K562 (cell line): ENCODE measurements at regions not wholly inside any gene's neighbourhood (a gene's known extent, or its start where the extent isn't known, plus 50 kb on each side); places are given as distances from the start of the nearest gene placed in this dataset.

Source experiments
- ATAC-seq: fragments of 200-7000 bp; cut with Tn5 transposase; 3 replicates; pipeline ENCODE4 v1.9.1; 2020; ENCODE audit warnings: moderate library complexity
- BruUV-seq: library from RNA; stranded (reverse); fragments of 400-500 nt; replicated peaks from 2 replicates; lab custom pipeline; 2021; lab: Mats Ljungman, UMichigan
- CTCF ChIA-PET: fragments of 300-600 bp; formaldehyde crosslinking; extraction: SDS; loops from one replicate; lab custom pipeline; 2021; ENCODE audit warnings: low intra/inter-chr PET ratio; lab: Yijun Ruan, JAX
- POLR2A ChIA-PET: fragments of 300-600, 350-650 bp; sonication (Branson Sonifier 250); formaldehyde crosslinking; extraction: SDS; loops from one replicate; lab custom pipeline; 2021; ENCODE audit warnings: antibody characterized with exemption, inconsistent platforms; lab: Yijun Ruan, JAX
- DNase-seq, 4 experiments: peaks; one replicate each; pipeline versions ENCODE4 v3.0.0 to v3.0.0-alpha.2; 2011 to 2018; ENCODE audit warnings: low spot score in 3 of 4, mixed read lengths in 3 of 4; ENCODE audit errors: extremely low read depth in 1 of 4
- FAIRE-seq: peaks from 2 replicates; lab custom pipeline; 2011; peaks lifted over from hg19 to GRCh38; lab: Jason Lieb, UNC
- H2AFZ ChIP-seq: 2 replicates; pipeline ENCODE4 v1.6.0; 2011; ENCODE audit warnings: low read depth, low read length, control low read depth, inconsistent platforms
- H3K27ac ChIP-seq: fragments of 200-600 bp; 3 replicates; pipeline ENCODE4 v1.8.0; 2011; ENCODE audit warnings: low read depth, mild to moderate bottlenecking, control low read depth, inconsistent platforms, low read length, moderate library complexity, mixed read lengths; ENCODE audit errors: extremely low read depth
- H3K27me3 ChIP-seq, 2 experiments: fragments of 300-600 bp in 1 of 2; 2 replicates in 1 of 2; 3 replicates in 1 of 2; pipeline versions ENCODE4 v1.6.0 to v1.8.0; 2011; ENCODE audit warnings: inconsistent platforms in 2 of 2, low read length in 2 of 2, mild to moderate bottlenecking in 1 of 2, mixed read lengths in 1 of 2, moderate library complexity in 1 of 2; ENCODE audit not compliant: control insufficient read depth in 2 of 2, insufficient read depth in 2 of 2
- H3K36me3 ChIP-seq: fragments of 300-600 bp; 3 replicates; pipeline ENCODE4 v1.8.0; 2011; ENCODE audit warnings: mild to moderate bottlenecking, low read length, inconsistent platforms; ENCODE audit not compliant: control insufficient read depth, insufficient read depth
- H3K4me1 ChIP-seq, 2 experiments: fragments of 200-600 bp in 1 of 2; replicated peaks in 1 of 2; 2 replicates in 1 of 2; 3 replicates in 1 of 2; pipeline versions ENCODE4 v1.5.1 to v1.8.0; 2011; ENCODE audit warnings: inconsistent platforms in 2 of 2, low read length in 2 of 2, mild to moderate bottlenecking in 1 of 2, mixed read lengths in 1 of 2, moderate library complexity in 1 of 2; ENCODE audit not compliant: control insufficient read depth in 2 of 2, insufficient read depth in 2 of 2
- H3K4me2 ChIP-seq: 2 replicates; pipeline ENCODE4 v1.6.1; 2011; ENCODE audit warnings: low read length, control low read depth, inconsistent platforms, mixed read lengths; ENCODE audit not compliant: insufficient read depth
- H3K4me3 ChIP-seq: fragments of 200-600 bp; sonication (generic), shearing (Covaris generic); 2 replicates; pipeline ENCODE4 v1.5.1; 2016; ENCODE audit warnings: control low read depth, inconsistent platforms
- H3K79me2 ChIP-seq: fragments of 200-600 bp; 3 replicates; pipeline ENCODE4 v1.8.0; 2011; ENCODE audit warnings: low read length, inconsistent platforms; ENCODE audit not compliant: control insufficient read depth, insufficient read depth
- H3K9ac ChIP-seq, 2 experiments: 2 replicates each; pipeline versions ENCODE4 v1.6.0 to v1.6.1; 2011; ENCODE audit warnings: low read depth in 2 of 2, low read length in 2 of 2, control low read depth in 1 of 2, inconsistent platforms in 1 of 2, mild to moderate bottlenecking in 1 of 2, mixed read lengths in 1 of 2; ENCODE audit not compliant: insufficient read depth in 1 of 2
- H3K9me1 ChIP-seq: one replicate; pipeline ENCODE4 v1.6.0; 2011; ENCODE audit warnings: inconsistent platforms, mild to moderate bottlenecking, low read length, moderate library complexity; ENCODE audit not compliant: control insufficient read depth, insufficient read depth
- H3K9me3 ChIP-seq: replicated peaks from 2 replicates; pipeline ENCODE4 v1.5.1; 2011; ENCODE audit warnings: low read depth, low read length, inconsistent platforms; ENCODE audit not compliant: control insufficient read depth, insufficient read depth
- H4K20me1 ChIP-seq: replicated peaks from 2 replicates; pipeline ENCODE4 v1.6.1; 2011; ENCODE audit warnings: low read length, inconsistent platforms, mixed read lengths; ENCODE audit not compliant: control insufficient read depth, insufficient read depth
- CHAMP1 ChIP-seq: fragments of 450-650 bp; IDR thresholded peaks from 2 replicates; pipeline ENCODE4 v1.6.1; 2016; ENCODE audit warnings: mild to moderate bottlenecking
- EZH2 ChIP-seq: IDR thresholded peaks from 2 replicates; pipeline ENCODE4 v1.6.1; 2012; ENCODE audit warnings: low read depth, mild to moderate bottlenecking, inconsistent platforms, low read length, borderline replicate concordance
- KAT7 ChIP-seq: sonication (generic); formaldehyde crosslinking; IDR thresholded peaks from 2 replicates; pipeline ENCODE4 v1.8.0; 2022; ENCODE audit warnings: missing genetic modification reagents, mild to moderate bottlenecking, borderline replicate concordance
- MNT ChIP-seq, 2 experiments: fragments of 450-650 bp; conservative IDR thresholded peaks; 2 replicates each; pipeline ENCODE4 v1.6.1; 2017; ENCODE audit warnings: mild to moderate bottlenecking in 2 of 2, moderate library complexity in 2 of 2
- MTA3 ChIP-seq: fragments of 450-650 bp; formaldehyde crosslinking; IDR thresholded peaks from 2 replicates; pipeline ENCODE4 v1.6.1; 2017; ENCODE audit warnings: mild to moderate bottlenecking, borderline replicate concordance
- NFRKB ChIP-seq: fragments of 450-650 bp; IDR thresholded peaks from 2 replicates; pipeline ENCODE4 v1.6.1; 2016; ENCODE audit warnings: low read depth
- RBM34 ChIP-seq: fragments of 200-400 bp; formaldehyde crosslinking; IDR thresholded peaks from 2 replicates; pipeline ENCODE4 v1.6.1; 2018; ENCODE audit warnings: low read length, borderline replicate concordance; ENCODE audit not compliant: insufficient read depth
- TCF15 ChIP-seq: fragments of 250-450 bp; sonication (Bioruptor Pico); IDR thresholded peaks from 2 replicates; pipeline ENCODE4 v1.8.0; 2022; ENCODE audit warnings: moderate library complexity, mild to moderate bottlenecking, inconsistent platforms
- TRIM25 ChIP-seq: fragments of 450-650 bp; IDR thresholded peaks from 2 replicates; pipeline ENCODE4 v1.7.0; 2016; ENCODE audit warnings: borderline replicate concordance
- U2AF2 ChIP-seq: fragments of 200-400 bp; formaldehyde crosslinking; optimal IDR thresholded peaks from 2 replicates; pipeline ENCODE3; 2017; ENCODE audit warnings: low read depth, mild to moderate bottlenecking, low read length
- ZEB2 ChIP-seq: fragments of 450-650 bp; IDR thresholded peaks from 2 replicates; pipeline ENCODE4 v1.6.1; 2016
- ZNF212 ChIP-seq: fragments of 450-650 bp; formaldehyde crosslinking; IDR thresholded peaks from 2 replicates; pipeline ENCODE4 v1.4.0; 2020; ENCODE audit warnings: mild to moderate bottlenecking
- ZNF592 ChIP-seq: fragments of 450-650 bp; IDR thresholded peaks from 2 replicates; pipeline ENCODE4 v1.6.1; 2017; ENCODE audit warnings: antibody characterized with exemption, mild to moderate bottlenecking
- WGBS: fragments of 100-300 bp; shearing (Covaris generic); methylation state at CpG from one replicate; pipeline ENCODE4 v1.1.6; 2016; ENCODE audit warnings: low coverage, mixed read lengths; ENCODE audit not compliant: insufficient coverage; ENCODE audit errors: missing lambda C conversion rate; 5-methylcytosine and 5-hydroxymethylcytosine counted together
- in situ Hi-C: fragments of 300-500 bp; cut with MboI; formaldehyde crosslinking; loops from 4 replicates; pipeline ENCODE4 v1.15.0; 2018; ENCODE audit warnings: inconsistent platforms, mixed read lengths
- intact Hi-C: fragments of 100-400 bp; cut with micrococcal nuclease; formaldehyde crosslinking; loops from 2 replicates; pipeline ENCODE4 v1.14.2; 2022

GRCh38 chr5:20959347-20959746 is 971.3 kb upstream of the CDH18 start:
- Histone ChIP-seq H3K9me3 (no peaks in the 10 kb centered on the region; the same call in 1 of the 2 replicates), H2AFZ (no peak overlapping the region), H3K4me2 (no peak overlapping the region), H3K36me3 (no peaks in the 10 kb centered on the region), H3K9me1 (no peaks in the 10 kb centered on the region), H3K4me1 (no peaks in the 10 kb centered on the region), H3K27ac (no peak overlapping the region), H3K4me3 (no peak overlapping the region), H4K20me1 (no peaks in the 10 kb centered on the region), H3K27me3 (no peaks in the 10 kb centered on the region), H3K9ac (no peak overlapping the region), H3K79me2 (no peaks in the 10 kb centered on the region)
- WGBS, result 7% methylated on average over 1 of the region's 1 CpG
- ATAC-seq (no peak), DNase-seq (no peak), FAIRE-seq (no peak)
- intact Hi-C loops, result no loop called here
- POLR2A ChIA-PET, result no interaction called here
- in situ Hi-C loops, result no loop called here
- CTCF ChIA-PET, result no interaction called here
- BruUV-seq, result no TSS peak
- TF ChIP-seq U2AF2 (no peak), ZNF592 (no peak), ZEB2 (no peak), NFRKB (no peak), RBM34 (no peak), MNT (conservative IDR thresholded peaks at IDR 0.05) (no peak), ZNF212 (no peak), TRIM25 (no peak), CHAMP1 (no peak), EZH2 (no peak), MTA3 (no peak), KAT7 (CRISPR knock-in tag) (no peak), TCF15 (CRISPR knock-in tag) (no peak)
